ENCODE measurements at regions not wholly inside any gene's neighbourhood (a gene's known extent, or its start where the extent isn't known, plus 50 kb on each side); places are given as distances from the start of the nearest gene placed in this dataset.

DNA sequence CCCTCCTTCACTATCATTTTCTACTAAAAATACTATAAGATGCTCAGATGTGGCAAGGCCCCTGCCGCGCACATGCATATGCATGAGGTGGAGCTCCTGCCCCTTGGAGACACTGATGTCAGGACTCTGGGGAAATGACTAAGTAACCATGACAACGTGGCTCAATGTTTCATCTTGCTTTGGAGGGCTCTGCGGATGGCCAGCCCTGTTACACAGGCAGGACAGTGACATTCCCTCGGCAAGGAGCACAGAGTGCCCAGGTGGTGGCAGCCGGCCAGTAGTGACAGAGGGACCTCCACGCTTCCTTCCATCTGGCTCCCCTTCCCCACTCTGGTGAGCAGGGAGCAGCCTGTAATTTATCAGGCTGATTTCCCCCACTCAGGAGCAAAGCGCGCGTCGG, 364.1 kb downstream of the SS18 start:
- no peak for DNase-seq

DNA sequence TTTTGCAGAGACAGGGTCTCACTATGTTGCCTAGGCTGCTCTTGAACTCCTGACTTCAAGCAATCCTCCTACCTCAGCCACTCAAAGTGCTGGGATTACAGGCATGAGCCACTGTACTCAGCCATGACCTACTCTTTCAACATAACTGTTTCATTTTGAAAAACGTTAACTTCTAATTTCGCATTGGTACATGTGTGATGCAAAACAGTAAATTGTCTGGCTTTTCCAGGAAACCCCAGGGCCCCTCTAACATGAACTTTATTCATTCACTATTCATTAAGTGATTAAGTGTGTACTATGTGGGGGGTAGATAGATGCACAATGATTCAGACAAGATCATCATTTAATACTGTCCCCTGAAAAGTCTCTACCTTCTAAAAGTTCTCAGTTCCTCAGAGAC, 364.9 kb downstream of the SS18 start:
- DNase-seq: no peak

DNA sequence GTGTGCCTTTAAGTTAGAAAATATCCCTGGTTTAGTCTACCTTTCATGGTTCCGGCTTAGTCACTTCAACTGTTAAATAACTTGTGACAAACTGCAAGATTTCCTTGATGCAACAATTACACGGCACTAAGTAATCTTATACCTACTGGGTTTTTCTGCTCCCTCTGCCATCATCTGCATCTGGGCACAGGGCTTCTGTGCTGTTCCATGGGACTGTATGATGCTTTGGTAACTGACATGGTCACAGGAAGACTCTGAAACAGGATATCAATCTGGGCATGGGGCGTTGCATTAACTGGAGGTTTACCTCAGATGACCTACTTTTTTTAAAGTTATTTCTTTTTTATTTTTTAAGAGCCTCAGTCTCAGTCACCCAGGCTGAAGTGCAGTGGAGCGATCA, 365.4 kb downstream of the SS18 start:
- no peak for DNase-seq

DNA sequence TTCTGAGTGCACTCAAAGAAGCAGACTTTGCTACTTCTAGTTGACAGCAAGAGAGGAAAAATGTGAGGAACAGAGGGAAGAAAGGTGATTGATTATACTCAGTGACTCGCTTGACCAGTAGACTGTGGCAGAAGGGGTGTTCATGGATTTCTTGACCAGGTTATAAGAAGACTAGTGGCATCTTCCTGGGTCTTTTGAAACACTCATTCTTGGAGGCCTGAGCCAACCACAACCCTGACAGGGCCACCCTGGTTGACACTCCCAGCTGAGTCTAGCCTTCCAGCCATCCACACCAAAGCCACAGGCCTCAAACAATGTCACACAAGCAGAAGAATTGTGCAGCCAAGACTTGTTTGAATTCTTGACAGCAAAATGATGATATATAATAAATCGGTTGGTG, 366.3 kb downstream of the SS18 start:
- DNase-seq: no peak

DNA sequence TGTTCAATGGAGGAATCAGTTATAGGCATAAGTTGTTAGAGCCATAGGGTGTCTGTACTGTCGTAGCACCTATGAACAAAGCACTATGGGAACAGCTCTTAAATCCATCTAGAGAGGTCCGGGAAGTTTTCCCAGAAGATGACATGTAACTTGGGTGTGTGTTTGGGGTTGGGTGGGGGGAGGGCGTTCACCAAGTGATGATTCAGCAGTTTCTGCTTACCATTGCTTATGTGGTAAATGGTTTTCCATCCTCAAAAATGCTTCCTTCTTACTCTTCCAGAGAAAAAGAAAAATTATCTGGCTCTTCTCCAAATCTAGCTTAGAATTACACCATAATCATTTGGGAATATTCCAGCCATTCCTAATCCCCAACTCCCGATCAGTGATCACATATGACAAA, 361.1 kb upstream of the ZNF521 start:
- no peak for DNase-seq

DNA sequence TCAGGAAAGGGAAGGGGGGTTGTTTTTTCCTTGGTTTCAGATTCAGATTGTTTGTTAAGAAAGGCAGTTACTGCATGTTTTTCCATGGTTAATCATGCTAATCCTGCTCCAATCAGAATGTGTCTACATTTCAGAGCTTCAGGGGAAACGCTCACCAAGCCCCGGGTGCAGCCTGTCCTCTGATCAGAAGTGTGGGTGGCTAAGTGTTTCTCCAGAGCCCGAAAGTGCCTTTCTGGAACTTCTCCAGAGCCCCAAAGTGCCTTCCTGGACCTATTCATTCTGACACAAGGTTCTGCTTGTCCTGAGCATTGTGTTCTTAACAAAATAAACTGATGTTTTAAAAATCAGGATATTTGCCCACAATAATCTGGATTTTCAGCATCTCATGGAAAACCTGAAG, 359.0 kb upstream of the ZNF521 start:
- no peak for DNase-seq

DNA sequence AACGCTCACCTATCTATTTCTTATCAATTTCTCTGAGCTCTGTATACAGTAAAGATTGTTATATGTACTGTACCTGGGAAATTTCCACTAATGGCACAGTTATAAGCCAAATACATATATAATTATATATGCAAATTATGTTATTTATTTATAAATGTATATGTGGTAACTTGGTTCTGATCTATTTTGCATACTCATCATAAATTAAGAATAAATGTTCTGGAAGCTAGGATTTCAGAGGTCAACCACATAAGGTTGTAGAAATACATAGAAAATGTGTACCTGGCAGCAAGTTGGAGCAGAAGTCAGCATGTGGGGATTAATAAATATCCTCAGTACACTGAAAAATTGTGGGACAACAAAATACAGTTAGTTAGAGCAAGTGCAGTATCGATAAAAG, 353.7 kb upstream of the ZNF521 start:
- DNase-seq: no peak

DNA sequence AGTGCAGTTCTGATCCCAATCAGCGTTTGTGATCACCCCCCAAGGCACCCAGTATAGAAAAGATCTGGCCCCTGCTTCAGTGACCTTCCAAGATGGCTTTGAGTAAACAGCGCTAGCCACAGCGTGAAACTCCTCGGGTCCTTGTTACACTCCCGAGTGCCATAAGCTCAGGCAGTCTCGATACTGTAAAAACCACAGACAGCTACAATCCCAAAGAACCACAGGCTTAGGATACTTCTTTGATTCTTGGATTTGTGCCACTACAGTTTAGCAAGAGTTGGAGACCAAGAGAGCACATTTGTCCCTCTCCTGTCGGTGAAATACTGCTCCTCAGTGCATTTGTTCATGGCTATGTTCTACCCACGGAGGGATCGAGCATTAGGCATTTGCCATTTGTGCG, 352.5 kb upstream of the ZNF521 start:
- no peak for DNase-seq

DNA sequence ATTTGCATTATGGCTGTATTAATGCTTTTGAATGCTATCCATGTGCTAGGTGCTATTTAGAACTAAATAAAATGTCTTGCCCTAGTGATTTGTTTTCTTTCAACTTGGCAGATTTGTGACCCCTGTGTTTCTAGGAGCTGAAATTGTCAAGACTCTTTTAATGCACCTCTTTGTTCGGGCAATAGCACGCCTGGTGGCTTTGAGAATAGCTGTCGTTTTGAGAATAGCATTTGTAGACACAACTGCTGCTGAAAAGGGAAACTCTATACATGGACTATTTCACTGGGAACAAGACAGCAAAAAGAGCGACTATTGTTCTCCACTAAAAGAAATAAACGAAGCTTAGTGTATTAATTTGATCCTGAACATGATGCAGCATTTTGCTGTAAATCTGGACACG, 352.1 kb upstream of the ZNF521 start:
- no peak for DNase-seq

DNA sequence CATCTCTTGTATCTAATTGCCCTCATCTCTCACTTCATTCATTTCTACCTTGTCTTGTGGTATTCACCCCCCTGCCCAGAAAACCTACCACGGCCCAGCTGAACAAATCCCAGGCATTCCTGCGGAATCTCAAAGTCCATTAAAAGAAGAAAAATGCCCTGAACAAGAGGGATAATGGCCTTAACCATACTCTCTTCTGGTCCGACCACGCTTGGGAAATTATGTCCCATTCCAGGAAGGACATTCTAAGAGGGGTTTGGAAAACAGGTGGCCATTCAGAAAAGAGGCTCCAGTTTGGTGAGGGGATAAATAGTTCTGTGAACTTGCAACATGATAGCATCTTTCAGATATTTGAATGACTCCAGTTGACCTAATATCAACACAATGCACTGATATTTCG, 349.9 kb upstream of the ZNF521 start:
- no peak for DNase-seq

DNA sequence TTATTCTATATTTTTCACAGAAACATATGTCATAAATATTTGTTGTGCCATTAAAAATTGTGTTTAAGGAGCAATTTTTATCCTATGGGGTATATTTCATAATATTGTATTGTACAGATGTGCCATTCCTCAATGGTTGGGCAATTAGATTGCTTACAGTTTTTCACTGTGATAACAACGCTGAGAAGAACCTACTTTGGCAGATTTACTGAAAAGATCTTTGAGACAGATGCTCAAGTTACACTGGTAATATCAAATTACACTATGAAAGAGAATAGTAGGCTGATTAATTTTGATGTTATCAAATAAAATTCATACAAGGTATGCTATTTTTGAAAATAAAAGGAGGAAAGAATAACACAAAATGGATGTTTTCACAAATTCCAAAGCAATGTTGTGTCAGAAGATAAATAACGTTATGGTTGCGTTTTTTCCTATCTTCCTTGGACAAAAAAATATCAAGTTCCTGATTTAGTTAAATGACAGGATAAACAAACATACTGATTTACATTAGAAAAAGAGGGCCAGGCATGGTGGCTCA, 335.1 kb upstream of the ZNF521 start:
- DNase-seq: no peak

DNA sequence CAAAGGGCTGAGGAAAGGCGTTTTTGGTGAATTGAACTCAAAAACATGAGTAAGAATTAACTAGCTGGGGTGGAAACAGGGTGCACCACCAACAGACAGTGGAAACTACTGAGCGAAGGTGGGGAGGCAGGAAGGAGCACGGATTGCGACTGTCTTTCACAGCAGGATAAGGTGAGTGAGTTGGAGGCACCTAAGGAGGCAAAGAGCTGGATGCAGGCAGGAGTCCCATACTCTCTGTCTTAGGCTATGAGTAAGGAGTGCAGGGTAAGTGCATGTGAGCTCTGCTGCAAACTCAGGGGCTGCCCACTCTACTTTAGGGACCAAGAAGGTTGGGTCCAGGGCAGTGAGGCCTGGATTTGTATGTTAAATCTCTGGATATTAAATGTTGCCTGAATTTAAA, 333.1 kb upstream of the ZNF521 start:
- no peak for DNase-seq

DNA sequence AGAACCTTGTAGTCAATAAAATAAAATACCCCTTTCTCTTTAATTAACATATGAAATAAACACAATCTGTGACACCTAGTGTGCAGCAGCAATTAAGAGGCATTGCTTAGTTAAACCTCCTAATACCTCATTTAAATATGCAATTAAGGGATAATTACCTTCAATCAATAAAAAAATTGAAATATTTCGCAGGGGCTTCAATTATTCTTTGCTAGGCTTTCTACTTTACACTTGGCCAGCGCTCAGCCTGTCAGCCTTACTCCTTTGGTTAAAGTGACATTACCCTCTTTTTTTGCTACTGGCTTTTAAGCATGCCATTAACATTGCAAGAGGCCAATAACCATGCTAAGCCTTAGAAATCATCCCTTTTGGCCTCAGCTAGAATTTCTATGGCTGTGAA, 327.5 kb upstream of the ZNF521 start:
- DNase-seq: no peak

DNA sequence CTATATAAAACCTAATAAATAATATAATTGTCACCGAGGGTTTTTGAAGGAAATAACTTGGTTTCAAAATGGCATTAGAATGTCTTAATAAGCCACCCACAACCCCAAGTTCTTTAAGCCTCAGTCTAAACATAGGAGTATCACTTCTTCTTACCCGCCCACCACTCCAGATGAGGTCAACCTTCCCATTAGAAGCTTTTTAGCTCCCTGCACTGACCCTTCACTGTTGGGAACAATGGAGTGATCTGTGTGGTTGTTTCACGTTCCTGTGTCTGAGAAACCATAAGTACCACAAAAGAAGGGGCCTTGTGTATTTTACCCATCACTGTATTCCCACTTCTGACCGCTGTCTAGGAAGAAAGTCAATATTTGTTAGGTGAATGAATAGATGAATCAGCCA, 326.3 kb upstream of the ZNF521 start:
- no peak for DNase-seq

DNA sequence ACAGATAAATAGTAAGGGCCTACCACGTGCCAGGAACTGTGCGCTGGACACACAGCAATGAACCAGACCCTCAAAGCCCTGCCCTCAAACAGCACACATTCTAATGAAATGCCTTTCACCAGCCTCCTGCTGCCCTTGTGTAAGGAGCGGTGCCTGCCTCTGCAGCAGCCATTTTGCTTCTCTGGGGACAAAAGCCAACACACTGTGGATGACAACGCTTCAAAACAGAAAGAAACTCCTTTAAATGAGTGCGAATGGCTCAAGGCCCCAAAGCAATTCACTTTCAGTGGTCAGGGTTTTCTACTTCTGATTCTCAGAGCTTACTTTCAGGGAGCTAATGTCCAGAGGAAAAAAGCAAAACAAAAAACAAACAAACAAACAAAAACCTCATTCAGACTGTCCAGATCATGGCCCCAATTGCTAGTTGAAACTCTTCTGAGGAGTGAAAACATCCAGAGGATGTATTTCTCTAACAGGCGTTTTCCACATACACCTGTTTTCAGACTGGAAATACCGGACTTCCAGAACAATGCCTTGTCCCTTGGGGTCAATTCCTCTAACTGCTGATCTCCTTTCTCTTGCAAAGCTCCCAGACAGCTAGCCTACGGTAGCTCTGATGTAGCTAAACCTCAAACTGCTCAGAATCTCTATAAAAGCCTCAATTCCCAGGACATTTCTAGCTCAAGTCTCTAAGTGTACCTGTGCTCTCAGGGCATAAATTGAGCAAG, 323.3 kb upstream of the ZNF521 start:
- DNase-seq: no peak

DNA sequence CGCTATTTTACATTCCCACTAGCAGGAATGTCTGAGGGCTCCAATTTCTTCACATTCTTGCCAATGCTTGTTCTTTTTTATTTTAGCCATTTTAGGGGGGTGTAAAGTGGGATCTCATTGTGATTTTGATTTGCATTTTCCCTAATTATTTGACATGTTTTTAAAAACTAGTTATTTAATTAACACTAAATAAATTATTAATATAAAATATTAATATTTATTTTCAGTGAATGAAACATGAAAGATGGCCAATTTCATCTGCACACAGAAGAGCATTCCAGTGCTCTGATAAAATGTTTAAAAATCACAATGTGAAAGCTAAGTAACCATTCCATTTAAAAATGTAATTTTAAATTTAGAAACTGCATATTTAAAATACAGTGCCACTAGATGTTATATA, 322.2 kb upstream of the ZNF521 start:
- DNase-seq: no peak

DNA sequence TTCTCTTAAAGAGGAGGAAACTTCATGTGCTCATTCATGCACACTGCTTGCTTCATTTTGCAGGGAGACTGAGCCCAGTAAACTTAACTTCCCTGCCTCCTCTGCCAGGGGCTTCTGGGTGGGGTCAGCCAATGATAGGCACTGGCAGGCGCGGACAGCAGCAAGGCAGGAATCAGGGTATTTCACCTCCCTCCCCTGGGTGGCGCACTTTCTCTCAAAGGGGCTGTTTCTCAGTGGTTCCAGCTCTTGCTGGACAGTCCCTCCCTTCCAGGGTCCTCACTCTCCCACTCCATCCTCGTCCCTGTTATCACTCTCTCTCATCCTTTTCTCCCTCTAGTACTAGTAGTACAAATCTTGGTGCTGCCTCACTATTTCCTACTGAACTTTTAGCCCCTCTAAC, 320.5 kb upstream of the ZNF521 start:
- no peak for DNase-seq

DNA sequence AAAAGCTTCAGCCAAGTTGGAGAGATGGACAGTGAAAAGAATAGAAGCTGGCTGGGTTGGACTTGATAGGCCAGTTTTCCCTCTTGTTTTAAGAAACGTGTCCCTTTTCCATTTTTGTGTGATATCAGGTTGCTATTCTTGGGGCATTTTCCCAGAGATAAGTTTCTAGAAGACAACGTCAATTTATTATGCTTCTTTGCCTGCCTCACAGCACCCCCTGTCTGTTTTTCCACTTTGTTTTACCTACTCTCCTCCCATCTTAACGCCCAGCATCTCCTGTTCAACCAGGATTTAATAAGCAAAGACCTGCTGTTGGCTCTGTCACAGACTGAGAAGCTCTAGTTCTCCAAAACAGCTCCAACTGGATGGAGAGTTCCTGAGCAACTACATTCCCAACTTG, 317.8 kb upstream of the ZNF521 start:
- DNase-seq: no peak

DNA sequence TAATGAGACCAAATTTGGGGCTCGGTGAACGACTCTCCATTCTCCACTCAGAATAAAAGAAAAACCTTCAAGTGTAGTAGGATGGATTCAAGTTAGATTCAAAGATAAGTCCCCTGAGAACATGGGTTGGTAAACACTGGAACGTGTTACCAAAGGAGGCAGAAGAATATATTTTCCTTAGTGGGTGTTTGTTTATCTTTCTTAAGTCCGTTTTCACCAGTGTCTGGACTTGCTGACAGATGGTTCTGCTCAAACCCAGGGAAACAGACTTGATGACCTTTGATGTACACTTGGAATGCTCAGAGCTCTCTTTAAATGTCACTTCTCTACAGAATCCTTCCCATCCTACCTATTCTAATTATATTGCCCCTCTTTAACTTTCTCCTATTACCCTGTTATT, 310.3 kb upstream of the ZNF521 start:
- DNase-seq: no peak

DNA sequence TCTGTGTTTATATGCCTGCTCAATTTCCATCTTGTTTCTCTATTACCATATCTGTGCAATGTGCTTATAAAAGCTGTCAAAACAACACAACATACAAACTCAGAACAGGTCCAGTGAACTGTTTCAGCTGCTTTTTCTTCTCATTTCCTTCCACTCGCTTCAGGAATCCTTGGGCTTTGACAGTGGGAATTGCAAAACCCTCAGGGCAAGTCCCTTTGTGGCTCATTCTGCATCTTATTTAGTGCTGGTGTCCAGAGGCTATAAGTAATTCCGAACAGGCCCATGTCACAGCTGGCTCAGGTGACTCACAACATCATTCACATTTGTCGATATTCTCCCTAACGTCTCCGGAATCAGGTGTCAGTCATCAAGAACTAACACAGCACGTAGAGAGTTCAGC, 309.9 kb upstream of the ZNF521 start:
- DNase-seq: no peak

DNA sequence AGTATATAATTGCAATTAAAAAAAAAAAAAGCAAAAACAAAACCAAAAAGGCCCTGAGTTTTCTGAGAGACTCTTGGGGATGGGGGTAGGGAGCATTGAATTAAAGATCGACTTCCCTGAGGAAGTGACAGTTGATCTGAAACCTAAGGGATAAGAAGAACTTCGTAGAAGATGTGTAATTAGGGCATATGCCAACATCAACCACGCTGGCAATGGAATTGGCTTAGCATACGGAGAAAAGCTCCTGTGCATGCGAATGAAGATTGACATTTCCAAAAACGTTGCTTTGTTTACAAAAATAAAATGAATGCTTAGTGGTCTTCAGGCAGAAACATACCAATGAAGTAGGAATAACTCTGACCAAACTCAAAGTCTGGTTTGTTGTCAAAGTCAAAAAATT, 307.6 kb upstream of the ZNF521 start:
- no peak for DNase-seq

DNA sequence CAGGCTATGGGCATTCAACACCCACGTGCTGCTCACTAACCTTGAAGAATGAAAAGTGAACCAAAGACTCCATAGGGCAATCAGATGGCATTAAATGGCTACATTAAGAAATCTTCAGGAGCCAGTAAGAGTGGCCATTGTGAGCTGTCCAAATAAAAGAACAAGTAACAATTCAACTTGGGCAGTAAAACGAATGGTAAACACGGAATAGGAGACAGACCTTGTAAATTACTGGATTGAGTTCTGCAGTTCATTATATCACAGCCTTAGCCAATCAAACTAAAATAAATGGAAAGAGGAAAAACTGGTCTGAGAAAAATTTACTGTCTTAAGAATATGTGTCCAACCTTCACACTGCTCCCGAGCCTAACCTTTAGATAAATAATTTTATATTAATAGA, 306.5 kb upstream of the ZNF521 start:
- no peak for DNase-seq

DNA sequence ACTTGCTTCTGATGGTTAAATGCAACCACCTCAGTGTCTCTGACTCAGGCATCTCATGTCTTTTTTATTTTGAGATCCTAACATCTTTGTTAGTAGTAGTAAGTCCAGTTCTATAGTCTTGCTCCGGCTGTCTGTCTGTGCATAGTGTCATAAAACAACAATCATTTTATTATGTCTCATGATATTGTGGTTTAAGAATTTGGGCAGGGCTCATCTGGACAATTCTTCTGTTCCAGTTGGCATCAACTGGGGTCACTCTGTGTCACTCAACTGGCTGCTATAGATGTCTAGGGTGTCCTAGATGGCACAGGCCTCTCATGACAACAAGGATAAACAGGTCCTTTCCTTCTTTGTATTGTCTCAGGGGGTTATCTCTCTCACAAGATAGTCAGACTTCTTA, 299.6 kb upstream of the ZNF521 start:
- no peak for DNase-seq
